ENCODE measurements at regions not wholly inside any gene's neighbourhood (a gene's known extent, or its start where the extent isn't known, plus 50 kb on each side); places are given as distances from the start of the nearest gene placed in this dataset.
"Not testable (repeated sequence)": the region's sequence is repeated elsewhere in the genome, so short reads cannot be mapped to it uniquely, and the experiment has no call there.

DNA sequence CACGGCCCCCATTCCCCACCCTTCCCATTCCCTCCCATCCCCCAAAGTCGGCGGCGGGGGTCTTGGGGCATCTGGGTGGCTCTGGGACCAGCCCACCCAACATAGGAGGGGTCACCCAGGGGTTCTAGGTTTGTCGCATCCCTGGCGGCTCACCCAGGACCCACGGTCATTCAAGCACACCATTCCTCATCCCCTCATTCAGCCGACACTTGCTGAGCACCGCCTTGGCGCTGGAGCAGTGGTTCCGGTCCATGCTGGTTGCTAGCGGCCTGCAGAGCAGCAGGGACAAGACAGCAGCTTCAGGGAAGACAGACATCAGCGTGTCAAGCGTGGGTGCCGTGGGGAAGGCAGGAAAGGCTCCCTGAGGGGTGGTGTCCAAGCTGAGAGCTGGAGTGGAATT is 50.5 kb upstream of the OTOS start:
- DNase-seq: no peak

DNA sequence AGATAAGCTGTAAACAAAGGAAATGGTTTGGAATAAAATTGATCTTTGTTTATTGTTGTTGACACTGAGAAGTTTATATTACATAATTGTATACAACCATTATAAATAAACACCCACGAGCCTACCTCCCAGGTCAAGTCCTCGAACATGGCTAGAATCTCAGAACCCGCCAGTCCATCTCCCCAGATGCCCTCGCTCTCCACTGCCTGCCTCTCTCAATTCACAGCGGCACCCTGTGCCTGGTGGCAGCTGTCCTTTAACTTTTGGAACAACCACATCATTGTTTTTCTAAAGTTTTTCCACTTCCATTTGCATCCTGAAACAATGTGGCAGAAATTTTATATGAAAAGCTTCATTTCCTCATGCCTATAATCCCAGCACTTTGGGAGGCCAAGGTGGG is 52.2 kb upstream of the OTOS start:
- no peak for DNase-seq

DNA sequence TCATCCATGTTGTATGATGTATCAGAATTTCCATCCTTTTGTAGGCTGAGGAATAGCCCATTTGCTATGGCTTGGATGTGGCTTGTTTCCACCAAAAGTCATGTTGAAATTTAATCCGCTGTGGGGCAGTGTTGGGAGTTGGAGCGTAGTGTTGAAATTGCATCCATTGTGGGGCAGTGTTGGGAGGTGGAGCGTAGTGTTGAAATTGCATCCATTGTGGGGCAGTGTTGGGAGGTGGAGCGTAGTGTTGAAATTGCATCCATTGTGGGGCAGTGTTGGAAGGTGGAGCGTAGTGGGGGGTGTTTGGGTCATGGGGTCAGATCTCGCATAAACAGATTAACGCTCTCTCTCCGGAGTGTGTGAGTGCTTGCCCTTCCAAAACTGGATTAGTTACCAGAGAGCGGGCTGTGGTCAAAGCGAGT is 53.9 kb upstream of the OTOS start:
- not testable (repeated sequence) for DNase-seq

DNA sequence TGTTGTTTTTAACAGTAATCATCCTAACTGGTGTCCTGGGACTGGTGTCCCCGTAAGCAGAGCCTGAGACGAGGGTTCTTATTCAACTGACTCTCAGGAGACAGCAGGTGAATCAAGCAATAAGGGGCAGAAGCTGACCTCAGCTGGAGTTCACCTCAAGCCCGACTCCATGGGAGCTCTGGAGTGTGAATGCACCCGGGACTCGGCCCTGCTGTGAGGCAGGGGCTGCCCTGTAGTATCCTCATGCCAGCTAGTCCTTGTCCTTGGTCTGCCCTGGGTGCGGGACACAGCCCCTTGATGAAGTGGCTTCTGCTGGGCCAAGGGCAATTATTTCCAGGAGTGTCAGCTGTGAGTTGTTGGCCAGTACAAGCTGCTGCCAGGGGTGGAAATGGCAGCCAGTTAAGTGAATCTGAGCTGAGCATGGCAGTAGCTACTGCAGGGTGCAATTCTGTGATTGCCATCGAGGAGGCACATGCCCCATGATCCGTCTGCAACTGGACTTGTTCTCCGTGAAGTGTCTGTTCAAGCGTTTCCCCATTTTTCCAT is 54.9 kb upstream of the OTOS start:
- no peak for DNase-seq

DNA sequence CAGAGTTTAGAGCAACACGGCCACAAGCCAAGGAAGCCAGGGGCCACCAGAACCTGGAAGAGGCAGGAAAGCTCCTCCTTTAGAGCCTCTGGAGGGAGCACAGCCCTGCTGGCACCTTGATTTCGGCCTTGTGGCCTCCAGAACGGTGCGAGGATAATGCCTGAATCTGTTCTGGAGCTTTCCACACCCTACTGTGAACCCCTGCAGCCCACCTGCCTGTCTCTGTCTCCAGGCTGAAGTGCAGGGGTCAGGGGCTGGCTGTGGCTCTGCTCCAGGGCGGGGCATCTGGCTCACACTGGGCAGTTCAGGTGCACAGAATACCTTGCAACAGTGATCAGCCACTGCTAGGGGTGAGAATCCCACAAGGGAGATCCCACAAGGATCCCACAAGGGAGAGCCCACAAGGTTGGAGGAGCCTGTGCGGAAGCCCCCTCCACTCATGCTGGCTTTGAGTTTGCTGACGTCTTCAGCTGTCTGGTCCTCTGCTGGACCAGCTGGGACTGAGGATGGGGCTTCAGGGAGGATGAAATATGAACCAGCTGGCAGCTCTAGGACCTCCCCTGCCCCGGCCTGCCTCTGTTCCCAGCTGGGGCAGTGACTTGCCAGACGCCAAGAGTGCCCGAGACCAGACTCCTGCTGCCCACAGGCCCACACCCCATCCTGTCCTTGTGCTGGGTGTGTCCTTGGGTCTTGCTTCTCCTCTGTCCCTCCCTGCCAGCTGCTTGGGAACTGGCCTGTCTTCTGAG is 56.4 kb upstream of the OTOS start:
- DNase-seq: no peak

DNA sequence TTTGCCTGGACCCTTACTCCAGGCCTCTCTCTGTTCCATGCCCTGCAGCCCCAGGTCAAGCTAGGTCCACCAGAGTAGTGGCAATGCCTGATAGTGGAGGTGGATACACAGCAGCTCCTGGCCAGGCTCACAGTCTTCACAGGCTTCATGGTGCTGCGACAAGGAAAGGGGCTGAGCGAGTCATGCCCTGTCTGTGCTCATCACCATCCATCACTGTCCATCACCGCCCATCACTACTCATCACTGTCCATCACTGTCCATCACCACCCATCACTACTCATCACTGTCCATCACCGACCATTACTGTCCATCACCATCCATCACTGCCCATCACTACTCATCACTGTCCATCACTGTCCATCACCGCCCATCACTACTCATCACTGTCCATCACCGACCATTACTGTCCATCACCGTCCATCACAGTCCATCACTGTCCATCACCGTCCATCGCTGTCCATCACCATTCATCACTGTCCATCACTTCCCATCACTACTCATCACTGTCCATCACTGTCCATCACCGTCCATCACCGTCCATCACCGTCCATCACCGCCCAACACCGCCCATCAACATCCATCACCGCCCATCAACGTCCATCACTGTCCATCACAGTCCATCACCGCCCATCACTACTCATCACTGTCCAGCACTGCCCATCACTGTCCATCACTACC is 57.1 kb upstream of the OTOS start:
- DNase-seq: no peak

DNA sequence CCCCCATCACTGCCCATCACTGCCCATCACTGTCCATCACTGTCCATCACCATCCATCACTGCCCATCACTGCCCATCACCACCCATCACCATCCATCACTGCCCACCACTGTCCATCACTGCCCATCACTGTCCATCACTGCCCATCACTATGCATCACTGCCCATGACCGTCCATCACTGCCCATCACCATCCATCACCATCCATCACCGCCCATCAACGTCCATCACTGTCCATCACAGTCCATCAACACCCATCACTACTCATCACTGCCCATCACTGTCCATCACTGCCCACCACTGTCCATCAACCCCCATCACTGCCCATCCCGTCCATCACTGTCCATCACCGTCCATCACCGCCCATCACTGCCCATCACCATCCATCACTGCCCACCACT is 57.8 kb upstream of the OTOS start:
- no peak for DNase-seq

DNA sequence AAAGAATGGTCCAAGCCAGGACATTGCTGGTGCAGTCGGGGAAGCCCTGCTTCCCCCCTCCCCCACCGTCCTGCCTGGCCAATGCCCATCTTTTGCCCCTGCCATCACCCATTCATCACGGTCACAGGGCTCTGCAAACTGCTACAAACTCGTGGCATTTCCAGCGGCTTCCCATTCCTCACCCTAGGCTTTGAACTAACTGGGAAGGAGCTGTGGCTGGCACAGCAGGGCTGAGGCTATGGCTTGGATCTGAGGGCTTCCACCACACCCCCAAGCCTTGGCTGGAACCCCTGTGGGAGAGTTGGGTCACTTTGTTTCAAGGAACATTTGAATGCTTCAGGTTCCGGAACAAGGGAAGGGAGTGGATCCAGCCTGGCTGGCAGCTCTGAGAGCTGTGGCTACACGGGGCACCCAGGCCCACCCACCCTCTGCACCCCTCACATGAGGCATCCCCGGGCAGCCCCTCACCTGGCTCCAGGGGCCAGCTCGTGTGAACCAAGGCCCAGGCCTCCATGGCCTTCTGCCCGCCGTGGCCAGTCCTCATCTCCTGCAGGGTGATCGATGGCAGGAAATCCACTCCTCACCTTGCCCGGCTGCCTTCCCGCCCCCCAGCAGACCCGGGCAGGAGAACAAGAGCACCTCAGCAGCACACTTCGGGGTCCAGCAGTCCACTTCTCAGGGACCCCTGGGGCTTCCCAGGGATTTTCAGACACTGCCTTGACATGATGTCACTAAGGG is 58.8 kb upstream of the OTOS start:
- no peak for DNase-seq

DNA sequence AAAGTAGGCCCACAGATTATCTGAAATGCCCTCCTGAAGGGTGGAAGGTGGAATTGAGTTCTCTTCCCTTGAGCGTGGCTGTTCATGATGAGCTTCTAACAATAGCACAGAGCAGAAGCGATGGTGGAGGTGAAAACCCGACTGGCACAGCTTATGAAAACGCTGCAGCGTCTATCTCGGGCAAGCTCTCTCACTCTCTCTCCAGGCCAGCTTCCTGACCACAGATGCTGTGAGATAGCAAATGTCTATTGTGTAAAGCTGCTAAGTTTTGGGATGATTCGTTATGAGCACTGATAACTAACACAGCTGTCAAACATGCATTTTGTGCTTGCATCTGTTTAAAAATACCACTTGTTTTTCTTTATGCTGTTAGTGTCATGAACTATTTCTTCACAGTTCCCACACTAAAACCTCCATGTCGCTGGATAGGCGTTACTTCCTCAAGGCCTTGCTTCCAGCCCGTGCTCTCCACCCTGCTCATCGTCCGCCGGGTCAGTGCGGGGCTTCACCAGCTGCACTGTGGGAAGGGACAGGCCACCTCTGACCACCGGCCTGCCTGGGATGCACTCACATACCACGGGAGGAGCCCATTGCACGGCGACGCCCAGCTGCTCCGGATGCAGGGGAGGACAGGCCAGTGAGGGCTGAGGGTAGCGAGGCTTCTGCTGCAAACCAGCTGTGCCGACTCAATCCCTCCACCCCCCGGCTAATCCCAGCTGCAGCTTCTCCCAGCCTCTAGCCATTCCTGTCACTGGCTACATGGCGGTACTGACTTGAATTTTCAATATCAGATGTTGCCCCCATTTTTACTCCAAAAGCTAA is 60.0 kb upstream of the OTOS start:
- no peak for DNase-seq

DNA sequence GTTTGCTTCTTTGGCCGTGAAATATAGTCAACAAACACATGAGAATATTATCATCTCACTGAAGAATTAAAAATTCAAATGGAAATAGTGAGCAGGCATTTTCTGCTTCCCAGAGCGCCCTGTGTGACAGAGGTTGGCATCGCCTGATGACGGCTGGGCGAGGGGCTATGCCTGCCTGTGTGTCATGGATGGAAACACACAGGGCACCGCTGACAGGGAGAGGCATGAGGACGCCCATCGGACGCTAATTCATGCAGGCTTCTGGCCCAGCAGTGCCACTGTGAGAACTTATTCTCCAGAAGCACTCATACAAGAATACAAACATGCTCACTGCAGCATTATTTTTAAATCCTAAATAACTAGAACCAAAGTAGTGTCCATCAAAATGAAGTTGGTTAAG is 61.4 kb upstream of the OTOS start:
- no peak for DNase-seq

DNA sequence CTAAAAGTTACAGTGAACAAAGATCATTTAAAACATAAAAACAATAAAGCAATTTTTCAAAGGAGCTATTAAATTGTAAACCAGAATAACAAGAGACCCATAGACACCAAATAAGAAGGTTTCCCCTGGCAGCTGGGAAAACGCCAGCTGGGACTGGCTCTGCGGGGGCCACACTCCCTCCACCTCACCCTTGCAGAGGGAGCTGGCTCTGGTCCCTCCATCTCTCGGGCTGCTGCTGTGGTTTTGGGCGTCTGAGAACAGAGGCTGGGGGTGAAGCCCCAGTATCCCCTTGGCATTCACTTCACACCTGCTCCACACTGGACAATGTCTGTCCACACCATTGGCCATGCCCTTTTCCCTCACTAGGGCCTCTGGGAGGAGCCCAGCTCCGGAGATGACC is 62.1 kb upstream of the OTOS start:
- DNase-seq: no peak

DNA sequence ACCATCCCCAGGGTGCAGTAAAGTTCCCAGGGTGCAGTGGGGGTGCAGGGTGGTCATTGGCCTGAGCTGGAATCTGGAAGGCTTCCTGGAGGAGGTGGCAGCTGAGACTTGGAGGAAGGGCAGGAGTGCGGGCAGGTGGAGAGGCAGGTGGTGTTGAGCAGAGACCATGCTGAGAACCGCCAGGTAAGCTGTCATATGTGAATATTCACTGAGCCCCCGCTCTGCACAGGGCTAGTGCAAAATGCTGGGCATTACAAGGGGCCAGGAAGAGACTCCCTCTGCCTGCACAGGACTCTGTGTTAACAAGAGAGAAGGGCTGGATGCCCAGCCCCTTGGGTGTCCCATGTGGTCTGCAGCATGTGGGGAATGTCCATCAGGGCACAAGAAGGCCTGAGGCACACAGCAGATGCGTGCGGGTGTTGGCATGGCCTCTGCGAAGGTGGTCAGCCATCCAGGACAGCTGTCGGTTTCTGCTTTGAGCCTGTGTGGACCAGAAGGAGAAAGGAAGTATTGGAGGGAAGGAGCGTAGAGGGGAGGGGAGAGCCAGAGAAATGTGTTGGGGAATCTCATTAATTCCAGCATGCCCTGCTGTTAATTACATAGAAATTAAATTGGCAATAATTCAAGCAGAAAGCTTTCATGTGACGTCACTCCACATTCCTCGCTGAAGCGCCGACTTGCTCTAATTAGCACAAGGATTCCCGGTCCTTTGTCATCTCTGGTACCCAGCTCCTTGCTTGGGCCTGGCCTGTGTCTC is 62.8 kb upstream of the OTOS start:
- DNase-seq: no peak

DNA sequence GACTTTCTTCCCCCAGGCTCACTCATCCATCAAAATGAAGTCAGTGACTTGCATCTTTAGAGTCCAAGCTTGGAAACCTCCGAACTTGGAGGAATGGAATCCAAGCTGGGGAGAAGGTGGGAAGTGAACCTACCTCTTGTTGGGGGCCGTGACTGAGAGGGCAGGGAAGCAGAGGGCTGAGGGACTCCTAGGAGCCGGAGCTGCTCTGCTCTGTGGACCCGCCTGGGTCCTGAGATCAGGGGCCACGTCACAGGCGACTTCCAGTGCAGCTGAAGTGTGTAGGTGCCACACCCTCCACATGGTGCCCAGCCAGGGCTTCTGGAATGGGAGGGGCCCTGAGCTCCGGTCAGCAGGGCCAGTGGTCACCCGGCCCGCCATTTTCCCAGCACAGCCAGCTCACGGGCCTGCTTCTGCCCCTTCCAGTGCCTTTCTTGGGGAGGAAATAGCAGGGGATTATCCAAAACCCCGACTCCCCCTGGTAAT is 63.4 kb upstream of the OTOS start:
- DNase-seq: no peak

DNA sequence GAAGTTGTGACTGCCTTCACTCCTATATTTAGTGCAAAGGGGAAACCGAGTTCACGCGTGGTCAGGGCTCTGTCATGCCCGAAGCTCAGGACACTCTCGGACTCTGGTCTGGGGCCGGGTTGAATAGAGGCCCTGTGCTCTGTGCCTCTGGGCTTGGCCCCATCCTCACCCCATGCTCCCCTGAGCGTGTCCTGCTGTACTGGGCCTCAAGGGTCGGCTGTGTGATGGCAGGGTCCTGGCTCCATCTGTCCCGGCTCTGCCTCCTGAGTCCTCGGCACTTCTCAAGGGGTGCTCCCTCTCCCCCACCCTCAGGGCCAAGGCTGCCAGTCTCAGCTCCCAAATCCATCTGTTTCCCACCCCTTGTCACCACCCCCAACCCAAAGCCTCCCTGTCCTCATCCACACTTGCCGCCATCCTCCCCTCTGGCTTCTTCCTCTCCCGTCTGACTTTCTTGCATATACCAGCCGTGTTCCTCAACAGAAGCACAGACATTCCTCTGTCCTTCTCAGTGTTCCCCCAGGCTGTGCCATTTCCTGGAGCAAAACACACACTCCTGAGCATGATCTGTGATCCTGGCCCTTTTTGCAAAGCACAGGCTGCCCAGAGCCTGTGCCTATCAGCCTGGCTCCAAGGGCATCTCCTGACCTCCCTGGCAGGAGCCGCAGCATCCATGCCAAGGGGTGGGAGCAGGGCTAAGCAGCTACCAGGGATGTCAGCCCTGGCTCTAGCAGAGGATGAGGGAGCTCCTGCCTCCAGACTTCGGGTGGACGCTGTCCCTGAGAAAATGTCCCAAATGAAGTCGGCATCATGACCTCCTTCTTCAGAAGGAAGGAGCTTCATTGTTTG is 64.2 kb upstream of the OTOS start:
- no peak for DNase-seq

DNA sequence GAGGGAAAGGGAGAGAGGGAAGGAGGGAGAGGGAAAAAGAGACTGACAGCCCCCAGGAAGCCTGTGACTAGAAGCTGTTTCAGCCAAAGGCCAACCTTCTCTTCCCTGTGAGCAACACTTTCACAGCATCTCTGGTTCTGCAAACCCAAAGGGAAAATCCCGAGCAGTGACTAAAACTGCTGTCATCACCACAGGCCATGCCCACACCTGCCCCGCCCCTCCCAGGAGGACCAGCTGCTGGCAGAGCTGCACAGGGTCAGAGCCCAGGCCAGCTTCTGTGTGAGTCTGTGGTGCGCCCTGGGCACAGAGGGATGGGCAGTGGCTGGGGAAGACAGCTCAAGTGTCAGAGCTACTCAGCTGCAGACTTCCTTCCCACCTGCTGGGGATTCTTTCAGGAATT is 64.9 kb upstream of the OTOS start:
- peak; percentile 13 for DNase-seq

DNA sequence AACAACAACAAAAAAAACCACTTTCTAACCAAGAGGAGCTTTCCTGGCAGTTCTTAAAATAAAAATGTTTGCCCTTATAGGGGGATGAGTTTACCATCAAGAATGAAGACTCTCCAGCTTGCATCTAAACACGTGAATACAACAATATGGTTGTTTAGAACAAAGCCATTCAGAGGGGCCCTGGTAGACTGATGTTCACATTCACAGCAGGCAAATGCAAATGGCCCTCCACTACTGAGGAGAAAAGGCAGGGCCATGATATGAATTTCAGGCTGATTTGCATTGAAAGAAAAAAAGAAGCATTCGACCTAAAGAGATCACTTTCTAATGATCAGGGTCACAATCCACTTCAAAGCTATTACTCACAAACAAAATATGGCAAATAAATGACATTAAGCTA is 65.3 kb upstream of the OTOS start:
- DNase-seq: no peak

DNA sequence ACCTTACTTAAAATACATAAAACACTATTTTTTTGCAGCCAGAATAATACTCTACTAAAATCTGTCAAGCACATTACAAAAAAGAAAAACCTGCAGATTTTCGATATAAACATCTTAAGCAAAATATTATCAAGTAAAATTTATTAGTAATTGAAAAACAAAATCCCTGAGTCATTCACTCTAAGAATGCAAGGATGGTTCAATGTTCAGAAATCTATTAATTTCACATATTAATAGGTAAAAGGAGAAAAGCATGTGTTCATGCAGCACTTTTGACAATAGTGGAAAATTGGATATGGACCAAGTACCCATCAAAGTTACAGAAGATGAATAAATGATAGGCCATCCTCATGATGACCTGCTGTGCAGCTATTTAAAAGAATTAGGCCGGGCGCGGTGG is 66.2 kb upstream of the OTOS start:
- DNase-seq: no peak

DNA sequence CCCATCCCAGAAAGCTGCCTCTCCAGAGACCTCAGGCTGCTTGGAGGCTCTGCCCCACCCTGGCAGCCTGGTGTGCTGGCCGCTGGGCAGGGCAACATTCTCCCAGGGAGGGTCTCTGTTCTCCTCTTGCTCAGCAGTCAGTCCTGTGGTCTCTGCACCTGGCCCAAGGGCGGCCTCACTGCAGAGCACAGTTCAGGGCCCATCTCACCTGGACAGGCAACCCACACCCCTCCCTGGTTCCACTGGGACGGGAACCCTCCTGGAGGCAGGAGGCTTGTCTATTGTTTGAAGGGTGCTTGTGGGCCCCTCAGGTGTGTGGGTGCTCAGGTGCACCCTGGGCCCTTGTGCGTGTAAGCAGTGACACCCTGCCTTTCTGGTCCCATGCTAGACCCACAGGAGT is 67.2 kb upstream of the OTOS start:
- no peak for DNase-seq

DNA sequence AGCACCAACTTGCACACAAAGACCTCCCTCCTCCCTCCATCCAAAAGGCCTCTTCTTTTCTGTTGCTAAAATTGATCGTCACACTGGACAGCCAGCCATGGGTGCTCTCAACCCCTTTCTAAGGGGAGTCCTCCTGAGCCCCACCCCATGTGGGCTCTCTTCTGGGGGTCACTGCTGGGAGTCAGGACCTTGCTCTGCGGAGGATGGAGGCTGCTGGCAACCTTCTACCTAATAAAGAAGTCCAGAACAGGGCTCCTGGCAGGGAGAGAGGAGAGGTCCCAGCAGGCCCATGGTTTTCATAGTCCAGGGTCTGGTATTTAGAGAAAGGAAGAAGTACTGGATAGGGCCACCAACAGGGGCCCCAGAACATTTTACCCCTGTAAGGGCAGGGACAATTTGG is 67.6 kb upstream of the OTOS start:
- no peak for DNase-seq

DNA sequence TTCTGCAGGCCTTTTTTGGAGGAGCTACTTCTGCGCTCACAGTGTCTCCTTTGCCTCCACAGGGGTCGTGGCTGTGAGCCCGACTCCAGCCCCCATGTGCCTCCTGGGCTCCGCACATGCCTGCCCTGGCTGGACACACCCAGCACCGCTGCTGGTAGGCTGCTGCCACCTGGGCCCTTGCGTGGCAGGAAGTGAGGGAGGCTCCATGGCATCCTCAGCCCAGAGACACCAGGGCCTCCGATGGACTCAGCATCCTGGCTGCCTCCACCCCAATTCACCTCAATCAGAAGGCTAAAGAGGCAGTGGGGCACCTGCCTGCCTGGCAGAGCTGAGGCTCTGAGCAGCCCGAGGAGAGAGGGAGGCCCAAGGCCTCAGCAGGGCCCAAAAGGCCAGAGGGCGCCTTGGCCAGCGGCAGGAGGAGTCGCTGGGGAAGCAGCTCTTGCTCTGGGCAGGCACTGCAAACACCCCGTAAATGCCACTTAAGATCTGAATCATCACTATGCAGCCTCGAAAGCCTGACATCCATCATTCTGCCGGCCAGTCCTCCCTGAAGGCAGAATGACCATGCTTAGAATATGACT is 68.3 kb upstream of the OTOS start:
- no peak for DNase-seq

All from fibroblast of skin of abdomen (primary cell).